ENCODE measurements at regions not wholly inside any gene's neighbourhood (a gene's known extent, or its start where the extent isn't known, plus 50 kb on each side); places are given as distances from the start of the nearest gene placed in this dataset.

GRCh38 chr5:97624886-97625285 lies 441.8 kb upstream of the RIOK2 start (continued):
- TF ChIP-seq, protein P1, sequence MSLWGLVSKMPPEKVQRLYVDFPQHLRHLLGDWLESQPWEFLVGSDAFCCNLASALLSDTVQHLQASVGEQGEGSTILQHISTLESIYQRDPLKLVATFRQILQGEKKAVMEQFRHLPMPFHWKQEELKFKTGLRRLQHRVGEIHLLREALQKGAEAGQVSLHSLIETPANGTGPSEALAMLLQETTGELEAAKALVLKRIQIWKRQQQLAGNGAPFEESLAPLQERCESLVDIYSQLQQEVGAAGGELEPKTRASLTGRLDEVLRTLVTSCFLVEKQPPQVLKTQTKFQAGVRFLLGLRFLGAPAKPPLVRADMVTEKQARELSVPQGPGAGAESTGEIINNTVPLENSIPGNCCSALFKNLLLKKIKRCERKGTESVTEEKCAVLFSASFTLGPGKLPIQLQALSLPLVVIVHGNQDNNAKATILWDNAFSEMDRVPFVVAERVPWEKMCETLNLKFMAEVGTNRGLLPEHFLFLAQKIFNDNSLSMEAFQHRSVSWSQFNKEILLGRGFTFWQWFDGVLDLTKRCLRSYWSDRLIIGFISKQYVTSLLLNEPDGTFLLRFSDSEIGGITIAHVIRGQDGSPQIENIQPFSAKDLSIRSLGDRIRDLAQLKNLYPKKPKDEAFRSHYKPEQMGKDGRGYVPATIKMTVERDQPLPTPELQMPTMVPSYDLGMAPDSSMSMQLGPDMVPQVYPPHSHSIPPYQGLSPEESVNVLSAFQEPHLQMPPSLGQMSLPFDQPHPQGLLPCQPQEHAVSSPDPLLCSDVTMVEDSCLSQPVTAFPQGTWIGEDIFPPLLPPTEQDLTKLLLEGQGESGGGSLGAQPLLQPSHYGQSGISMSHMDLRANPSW (CRISPR knock-in tag; conservative IDR thresholded peaks at IDR 0.05; ENCODE audit: low read depth), result no peak
- no peak for TF ChIP-seq ZMAT4 (CRISPR knock-in tag; IDR thresholded peaks at IDR 0.05)
- TF ChIP-seq TP53 (CRISPR knock-in tag; IDR thresholded peaks at IDR 0.05), result no peak
- no peak for TF ChIP-seq GRHL2 (CRISPR knock-in tag; IDR thresholded peaks at IDR 0.05; ENCODE audit: insufficient replicate concordance, severe bottlenecking)
- TF ChIP-seq TCF7 (CRISPR knock-in tag; IDR thresholded peaks at IDR 0.05; ENCODE audit: low read depth), result no peak
- TF ChIP-seq, protein P2, sequence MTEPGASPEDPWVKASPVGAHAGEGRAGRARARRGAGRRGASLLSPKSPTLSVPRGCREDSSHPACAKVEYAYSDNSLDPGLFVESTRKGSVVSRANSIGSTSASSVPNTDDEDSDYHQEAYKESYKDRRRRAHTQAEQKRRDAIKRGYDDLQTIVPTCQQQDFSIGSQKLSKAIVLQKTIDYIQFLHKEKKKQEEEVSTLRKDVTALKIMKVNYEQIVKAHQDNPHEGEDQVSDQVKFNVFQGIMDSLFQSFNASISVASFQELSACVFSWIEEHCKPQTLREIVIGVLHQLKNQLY (CRISPR knock-in tag; IDR thresholded peaks at IDR 0.05), result no peak
- no peak for TF ChIP-seq E2F1 (CRISPR knock-in tag; IDR thresholded peaks at IDR 0.05)
- TF ChIP-seq, protein P3, sequence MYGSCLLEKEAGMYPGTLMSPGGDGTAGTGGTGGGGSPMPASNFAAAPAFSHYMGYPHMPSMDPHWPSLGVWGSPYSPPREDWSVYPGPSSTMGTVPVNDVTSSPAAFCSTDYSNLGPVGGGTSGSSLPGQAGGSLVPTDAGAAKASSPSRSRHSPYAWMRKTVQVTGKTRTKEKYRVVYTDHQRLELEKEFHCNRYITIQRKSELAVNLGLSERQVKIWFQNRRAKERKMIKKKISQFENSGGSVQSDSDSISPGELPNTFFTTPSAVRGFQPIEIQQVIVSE (CRISPR knock-in tag; IDR thresholded peaks at IDR 0.05; ENCODE audit: borderline replicate concordance), result no peak
- TF ChIP-seq ZNF121 (CRISPR knock-in tag; IDR thresholded peaks at IDR 0.05), result no peak
- no peak for TF ChIP-seq ZNF232 (CRISPR knock-in tag; IDR thresholded peaks at IDR 0.05)

DNA sequence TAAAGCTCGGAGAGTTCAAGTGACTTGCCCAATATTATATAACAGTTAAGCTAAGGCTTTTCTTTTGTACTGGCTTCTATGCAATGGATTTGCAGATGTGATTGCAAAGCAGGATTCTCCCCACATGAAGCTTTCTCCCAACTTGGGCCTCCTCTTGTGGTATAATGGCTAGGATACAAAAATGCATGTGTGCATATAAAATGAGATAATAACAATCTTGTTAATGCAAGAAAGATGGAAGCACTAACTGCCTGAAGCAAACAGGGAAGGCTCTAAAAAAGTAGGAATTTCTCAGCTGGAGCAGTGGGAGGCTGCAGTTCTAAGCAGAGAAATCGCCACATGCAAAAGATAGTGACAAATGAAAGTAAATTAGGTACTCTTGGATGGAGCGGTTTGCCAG lies 444.2 kb upstream of the RIOK2 start:
- ATAC-seq, result no peak
- no peak overlapping the region; the same call in 1 of the 2 replicates for H3K27ac Mint-ChIP-seq
- POLR2A ChIA-PET, result no interaction called here

More for the DNA sequence above, 444.2 kb upstream of the RIOK2 start:
- CTCF ChIA-PET, result no interaction called here
- H3K4me3 Mint-ChIP-seq, result no peak overlapping the region
- H3K4me1 Mint-ChIP-seq, result peaks cover 4% of the 10 kb centered on the region
- TF ChIP-seq SOX15 (CRISPR knock-in tag; IDR thresholded peaks at IDR 0.05), result no peak
- TF ChIP-seq ZNF219 (CRISPR knock-in tag; IDR thresholded peaks at IDR 0.05; ENCODE audit: borderline replicate concordance), result no peak
- TF ChIP-seq SMAD4 (CRISPR knock-in tag; IDR thresholded peaks at IDR 0.05), result no peak
- TF ChIP-seq USF1 (CRISPR knock-in tag; IDR thresholded peaks at IDR 0.05), result no peak
- no peak for TF ChIP-seq CTCF (IDR thresholded peaks at IDR 0.05)
- no peak for TF ChIP-seq JAZF1 (CRISPR knock-in tag; IDR thresholded peaks at IDR 0.05)
- TF ChIP-seq JUN (CRISPR knock-in tag; IDR thresholded peaks at IDR 0.05), result no peak
- no peak for TF ChIP-seq TEAD4 (CRISPR knock-in tag; IDR thresholded peaks at IDR 0.05)
- H3K27me3 Mint-ChIP-seq (ENCODE audit: low read depth), result no peaks in the 10 kb centered on the region
- no peak for DNase-seq (ENCODE audit: low spot score)
- H3K36me3 Mint-ChIP-seq, result no peaks in the 10 kb centered on the region
- H3K9me3 Mint-ChIP-seq, result peaks cover 6% of the 10 kb centered on the region

All from WTC11 (cell line).